ENCODE measurements at regions not wholly inside any gene's neighbourhood (a gene's known extent, or its start where the extent isn't known, plus 50 kb on each side); places are given as distances from the start of the nearest gene placed in this dataset.
"Not testable (repeated sequence)": the region's sequence is repeated elsewhere in the genome, so short reads cannot be mapped to it uniquely, and the experiment has no call there.

- Mint-ChIP-seq H3K36me3 (ENCODE audit: low read depth) (no peaks in the 10 kb centered on the region), H3K27ac (no peak overlapping the region), H3K4me1 (no peaks in the 10 kb centered on the region), H3K9me3 (no peaks in the 10 kb centered on the region), H3K4me3 (no peak overlapping the region), H3K27me3 (no peaks in the 10 kb centered on the region)
- ATAC-seq (no peak), DNase-seq (no peak)
Measured at GRCh38 chr21:20452935-20453334, 545.3 kb upstream of the NCAM2 start.

GRCh38 chr21:20459838-20460237 lies 538.4 kb upstream of the NCAM2 start:
- H3K36me3 Mint-ChIP-seq (ENCODE audit: low read depth): no peaks in the 10 kb centered on the region
- no peak for ATAC-seq
- H3K27ac Mint-ChIP-seq: no peak overlapping the region
- H3K27me3 Mint-ChIP-seq: no peaks in the 10 kb centered on the region
- no peak overlapping the region for H3K4me3 Mint-ChIP-seq
- H3K9me3 Mint-ChIP-seq: no peaks in the 10 kb centered on the region
- no peak for DNase-seq
- H3K4me1 Mint-ChIP-seq: no peaks in the 10 kb centered on the region

- peaks cover 7% of the 10 kb centered on the region for H3K9me3 Mint-ChIP-seq
- H3K27me3 Mint-ChIP-seq: no peaks in the 10 kb centered on the region
- no peak overlapping the region for H3K4me3 Mint-ChIP-seq
- no peak for DNase-seq
- no peaks in the 10 kb centered on the region for H3K4me1 Mint-ChIP-seq
- H3K27ac Mint-ChIP-seq: no peak overlapping the region
- no peak for ATAC-seq
- no peaks in the 10 kb centered on the region for H3K36me3 Mint-ChIP-seq (ENCODE audit: low read depth)
Measured at GRCh38 chr21:20463362-20463761, 534.8 kb upstream of the NCAM2 start.

- no peak overlapping the region for H3K4me3 Mint-ChIP-seq
- H3K9me3 Mint-ChIP-seq: peaks cover 14% of the 10 kb centered on the region
- H3K4me1 Mint-ChIP-seq: no peaks in the 10 kb centered on the region
Measured at GRCh38 chr21:20469361-20469760, 528.8 kb upstream of the NCAM2 start.

GRCh38 chr21:20486303-20486702 lies 511.9 kb upstream of the NCAM2 start:
- Mint-ChIP-seq H3K4me3 (no peak overlapping the region), H3K4me1 (no peaks in the 10 kb centered on the region), H3K27me3 (no peaks in the 10 kb centered on the region), H3K27ac (no peak overlapping the region), H3K36me3 (ENCODE audit: low read depth) (no peaks in the 10 kb centered on the region), H3K9me3 (no peaks in the 10 kb centered on the region)
- ATAC-seq: no peak
- no peak for DNase-seq

More at GRCh38 chr21:20469361-20469760, 528.8 kb upstream of the NCAM2 start:
- Mint-ChIP-seq H3K27me3 (no peaks in the 10 kb centered on the region), H3K27ac (no peak overlapping the region), H3K36me3 (ENCODE audit: low read depth) (no peaks in the 10 kb centered on the region)
- DNase-seq (no peak), ATAC-seq (no peak)

- H3K27ac Mint-ChIP-seq; DNase-seq; ATAC-seq; H3K4me3 Mint-ChIP-seq; H3K27me3 Mint-ChIP-seq; H3K36me3 Mint-ChIP-seq (ENCODE audit: low read depth); H3K4me1 Mint-ChIP-seq: not testable (repeated sequence)
- peaks cover 55% of the 10 kb centered on the region for H3K9me3 Mint-ChIP-seq
Measured at GRCh38 chr21:20502915-20503314, 495.3 kb upstream of the NCAM2 start.

GRCh38 chr21:20507783-20508182 lies 490.4 kb upstream of the NCAM2 start:
- Mint-ChIP-seq H3K9me3 (peaks cover 42% of the 10 kb centered on the region), H3K36me3 (ENCODE audit: low read depth) (no peaks in the 10 kb centered on the region), H3K27ac (no peak overlapping the region), H3K4me3 (no peak overlapping the region), H3K27me3 (no peaks in the 10 kb centered on the region), H3K4me1 (no peaks in the 10 kb centered on the region)
- DNase-seq (no peak), ATAC-seq (peak; percentile 15)

GRCh38 chr21:20511216-20511880 lies 486.9 kb upstream of the NCAM2 start:
- Mint-ChIP-seq H3K4me1 (no peaks in the 10 kb centered on the region), H3K4me3 (no peak overlapping the region)
- ATAC-seq: no peak

GRCh38 chr21:20515446-20515845 lies 482.8 kb upstream of the NCAM2 start:
- no peak overlapping the region for H3K4me3 Mint-ChIP-seq
- H3K36me3 Mint-ChIP-seq (ENCODE audit: low read depth): no peaks in the 10 kb centered on the region
- no peaks in the 10 kb centered on the region for H3K27me3 Mint-ChIP-seq
- peaks cover 11% of the 10 kb centered on the region for H3K9me3 Mint-ChIP-seq
- DNase-seq (no peak), ATAC-seq (no peak)
- no peaks in the 10 kb centered on the region for H3K4me1 Mint-ChIP-seq
- no peak overlapping the region for H3K27ac Mint-ChIP-seq

More at GRCh38 chr21:20511216-20511880, 486.9 kb upstream of the NCAM2 start:
- Mint-ChIP-seq H3K27me3 (no peaks in the 10 kb centered on the region), H3K36me3 (ENCODE audit: low read depth) (no peaks in the 10 kb centered on the region), H3K9me3 (peaks cover 11% of the 10 kb centered on the region), H3K27ac (no peak overlapping the region)
- DNase-seq: no peak

- no peak overlapping the region for H3K4me3 Mint-ChIP-seq
- H3K27me3 Mint-ChIP-seq: no peaks in the 10 kb centered on the region
- no peaks in the 10 kb centered on the region for H3K4me1 Mint-ChIP-seq
- peaks cover 13% of the 10 kb centered on the region for H3K9me3 Mint-ChIP-seq
- DNase-seq (no peak), ATAC-seq (no peak)
- H3K36me3 Mint-ChIP-seq (ENCODE audit: low read depth): no peaks in the 10 kb centered on the region
- no peak overlapping the region for H3K27ac Mint-ChIP-seq
Measured at GRCh38 chr21:20519076-20519475, 479.1 kb upstream of the NCAM2 start.

GRCh38 chr21:20522611-20523010 lies 475.6 kb upstream of the NCAM2 start:
- ATAC-seq (no peak), DNase-seq (no peak)
- no peak overlapping the region for H3K4me3 Mint-ChIP-seq
- no peaks in the 10 kb centered on the region for H3K4me1 Mint-ChIP-seq
- H3K9me3 Mint-ChIP-seq: peaks cover 11% of the 10 kb centered on the region
- no peak overlapping the region for H3K27ac Mint-ChIP-seq
- H3K36me3 Mint-ChIP-seq (ENCODE audit: low read depth): no peaks in the 10 kb centered on the region
- H3K27me3 Mint-ChIP-seq: no peaks in the 10 kb centered on the region

- Mint-ChIP-seq H3K36me3 (ENCODE audit: low read depth) (no peaks in the 10 kb centered on the region), H3K4me1 (no peaks in the 10 kb centered on the region), H3K9me3 (peaks cover 10% of the 10 kb centered on the region), H3K4me3 (no peak overlapping the region), H3K27ac (no peak overlapping the region), H3K27me3 (no peaks in the 10 kb centered on the region)
- ATAC-seq (no peak), DNase-seq (no peak)
Measured at GRCh38 chr21:20523191-20523590, 475.0 kb upstream of the NCAM2 start.

- DNase-seq (no peak), ATAC-seq (no peak)
- Mint-ChIP-seq H3K27ac (no peak overlapping the region), H3K4me3 (no peak overlapping the region), H3K36me3 (ENCODE audit: low read depth) (no peaks in the 10 kb centered on the region), H3K27me3 (no peaks in the 10 kb centered on the region), H3K9me3 (peaks cover 8% of the 10 kb centered on the region), H3K4me1 (no peaks in the 10 kb centered on the region)
Measured at GRCh38 chr21:20527731-20528460, 470.3 kb upstream of the NCAM2 start.

GRCh38 chr21:20537130-20537529 lies 461.1 kb upstream of the NCAM2 start:
- H3K9me3 Mint-ChIP-seq: peaks cover 20% of the 10 kb centered on the region
- no peak for ATAC-seq

GRCh38 chr21:20538039-20538658 lies 460.1 kb upstream of the NCAM2 start:
- H3K27me3 Mint-ChIP-seq: no peaks in the 10 kb centered on the region
- DNase-seq (no peak), ATAC-seq (no peak)
- no peaks in the 10 kb centered on the region for H3K4me1 Mint-ChIP-seq
- no peak overlapping the region for H3K27ac Mint-ChIP-seq
- peaks cover 16% of the 10 kb centered on the region for H3K9me3 Mint-ChIP-seq
- H3K36me3 Mint-ChIP-seq (ENCODE audit: low read depth): no peaks in the 10 kb centered on the region
- H3K4me3 Mint-ChIP-seq: no peak overlapping the region

More at GRCh38 chr21:20537130-20537529, 461.1 kb upstream of the NCAM2 start:
- no peak for DNase-seq
- H3K4me3 Mint-ChIP-seq: no peak overlapping the region
- H3K27ac Mint-ChIP-seq: no peak overlapping the region
- H3K36me3 Mint-ChIP-seq (ENCODE audit: low read depth): no peaks in the 10 kb centered on the region
- H3K27me3 Mint-ChIP-seq: no peaks in the 10 kb centered on the region
- no peaks in the 10 kb centered on the region for H3K4me1 Mint-ChIP-seq
